ENCODE measurements at regions not wholly inside any gene's neighbourhood (a gene's known extent, or its start where the extent isn't known, plus 50 kb on each side); places are given as distances from the start of the nearest gene placed in this dataset.

GRCh38 chr2:9707611-9708160, 76.9 kb upstream of the YWHAQ start:
- Mint-ChIP-seq H3K36me3 (ENCODE audit: insufficient read depth) (no peaks in the 10 kb centered on the region), H3K4me3 (ENCODE audit: low read depth) (no peak overlapping the region), H3K27ac (peak overlapping the region; percentile 56), H3K9me3 (ENCODE audit: low read depth) (no peaks in the 10 kb centered on the region), H3K4me1 (ENCODE audit: low read depth) (peaks cover 27% of the 10 kb centered on the region), H3K27me3 (no peaks in the 10 kb centered on the region)
- no peak for TF ChIP-seq CTCF (IDR thresholded peaks at IDR 0.05; ENCODE audit: unreplicated experiment)
- DNase-seq (ENCODE audit: low spot score, unreplicated experiment) = no peak

GRCh38 chr2:9708683-9709538, 78.1 kb upstream of the YWHAQ start:
- H3K9me3 Mint-ChIP-seq (ENCODE audit: low read depth) = no peaks in the 10 kb centered on the region
- H3K4me3 Mint-ChIP-seq (ENCODE audit: low read depth) = no peak overlapping the region
- no peak for TF ChIP-seq CTCF (IDR thresholded peaks at IDR 0.05; ENCODE audit: unreplicated experiment)
- H3K27ac Mint-ChIP-seq = no peak overlapping the region
- peaks cover 21% of the 10 kb centered on the region for H3K4me1 Mint-ChIP-seq (ENCODE audit: low read depth)
- no peaks in the 10 kb centered on the region for H3K27me3 Mint-ChIP-seq
- H3K36me3 Mint-ChIP-seq (ENCODE audit: insufficient read depth) = no peaks in the 10 kb centered on the region
- no peak for DNase-seq (ENCODE audit: low spot score, unreplicated experiment)

GRCh38 chr2:9709539-9710285, 78.9 kb upstream of the YWHAQ start:
- H3K36me3 Mint-ChIP-seq (ENCODE audit: insufficient read depth) = no peaks in the 10 kb centered on the region
- no peak for DNase-seq (ENCODE audit: low spot score, unreplicated experiment)
- no peak for TF ChIP-seq CTCF (IDR thresholded peaks at IDR 0.05; ENCODE audit: unreplicated experiment)
- peak overlapping the region; percentile 27 for H3K27ac Mint-ChIP-seq
- H3K27me3 Mint-ChIP-seq = no peaks in the 10 kb centered on the region
- no peak overlapping the region for H3K4me3 Mint-ChIP-seq (ENCODE audit: low read depth)
- peaks cover 19% of the 10 kb centered on the region for H3K4me1 Mint-ChIP-seq (ENCODE audit: low read depth)
- H3K9me3 Mint-ChIP-seq (ENCODE audit: low read depth) = no peaks in the 10 kb centered on the region

- Mint-ChIP-seq H3K27ac (peak overlapping the region; percentile 27), H3K4me1 (ENCODE audit: low read depth) (peaks cover 19% of the 10 kb centered on the region), H3K4me3 (ENCODE audit: low read depth) (no peak overlapping the region), H3K9me3 (ENCODE audit: low read depth) (no peaks in the 10 kb centered on the region), H3K36me3 (ENCODE audit: insufficient read depth) (no peaks in the 10 kb centered on the region), H3K27me3 (no peaks in the 10 kb centered on the region)
- no peak for TF ChIP-seq CTCF (IDR thresholded peaks at IDR 0.05; ENCODE audit: unreplicated experiment)
- DNase-seq (ENCODE audit: low spot score, unreplicated experiment) = no peak
Measured at GRCh38 chr2:9710311-9710710, 79.5 kb upstream of the YWHAQ start.

GRCh38 chr2:9712263-9712662, 81.5 kb upstream of the YWHAQ start:
- TF ChIP-seq CTCF (IDR thresholded peaks at IDR 0.05; ENCODE audit: unreplicated experiment) = no peak
- H3K4me3 Mint-ChIP-seq (ENCODE audit: low read depth) = no peak overlapping the region
- peaks cover 3% of the 10 kb centered on the region for H3K27me3 Mint-ChIP-seq
- no peaks in the 10 kb centered on the region for H3K36me3 Mint-ChIP-seq (ENCODE audit: insufficient read depth)
- no peaks in the 10 kb centered on the region for H3K9me3 Mint-ChIP-seq (ENCODE audit: low read depth)
- H3K4me1 Mint-ChIP-seq (ENCODE audit: low read depth) = peaks cover 5% of the 10 kb centered on the region
- H3K27ac Mint-ChIP-seq = no peak overlapping the region
- DNase-seq (ENCODE audit: low spot score, unreplicated experiment) = no peak

Measured in progenitor cell of endocrine pancreas (in vitro differentiated cells).